H9 (cell line): ENCODE measurements at regions not wholly inside any gene's neighbourhood (a gene's known extent, or its start where the extent isn't known, plus 50 kb on each side); places are given as distances from the start of the nearest gene placed in this dataset.
A peak's percentile ranks its signal among the peaks of the same experiment; 100 is the strongest.
"Not testable (repeated sequence)": the region's sequence is repeated elsewhere in the genome, so short reads cannot be mapped to it uniquely, and the experiment has no call there.

ENCODE experiments used
- DNase-seq: peaks from one replicate; pipeline ENCODE4 v3.0.0-alpha.2; 2017
- H2AFZ ChIP-seq: one replicate; pipeline ENCODE4 v1.6.1; 2013; ENCODE audit warnings: mild to moderate bottlenecking, low read length, control low read depth, moderate library complexity
- H2AK5ac ChIP-seq: 2 replicates; pipeline ENCODE4 v1.6.1; 2013; ENCODE audit warnings: low read length, control low read depth, mixed read lengths; ENCODE audit not compliant: insufficient read length
- H2BK120ac ChIP-seq: one replicate; pipeline ENCODE4 v1.6.1; 2013; ENCODE audit warnings: low read depth, mild to moderate bottlenecking, low read length, control low read depth, inconsistent platforms; ENCODE audit not compliant: poor library complexity, severe bottlenecking
- H2BK12ac ChIP-seq: 2 replicates; pipeline ENCODE4 v1.6.1; 2013; ENCODE audit warnings: low read length, control low read depth, mixed read lengths, low read depth; ENCODE audit not compliant: insufficient read length
- H2BK15ac ChIP-seq: 2 replicates; pipeline ENCODE4 v1.6.1; 2013; ENCODE audit warnings: low read depth, low read length, control low read depth
- H2BK20ac ChIP-seq: one replicate; pipeline ENCODE4 v1.6.1; 2013; ENCODE audit warnings: low read depth, mild to moderate bottlenecking, low read length, control low read depth, inconsistent platforms; ENCODE audit not compliant: poor library complexity, severe bottlenecking
- H2BK5ac ChIP-seq: 2 replicates; pipeline ENCODE4 v1.6.1; 2013; ENCODE audit warnings: low read length, control low read depth, mixed read lengths; ENCODE audit not compliant: insufficient read length
- H3K14ac ChIP-seq: 2 replicates; pipeline ENCODE4 v1.6.1; 2013; ENCODE audit warnings: low read length, control low read depth; ENCODE audit not compliant: insufficient read depth
- H3K18ac ChIP-seq: 2 replicates; pipeline ENCODE4 v1.6.1; 2013; ENCODE audit warnings: low read depth, mild to moderate bottlenecking, mixed read lengths, low read length, control low read depth; ENCODE audit not compliant: insufficient read length
- H3K23ac ChIP-seq: 2 replicates; pipeline ENCODE4 v1.6.1; 2013; ENCODE audit warnings: low read length, control low read depth, mixed read lengths, low read depth; ENCODE audit not compliant: insufficient read length
- H3K23me2 ChIP-seq: 2 replicates; pipeline ENCODE4 v1.6.1; 2013; ENCODE audit warnings: low read depth, mild to moderate bottlenecking, mixed read lengths, low read length, control low read depth; ENCODE audit not compliant: insufficient read length, poor library complexity, severe bottlenecking
- H3K27ac ChIP-seq: 2 replicates; pipeline ENCODE4 v1.5.1; 2013; ENCODE audit warnings: low read length, control low read depth, mixed read lengths, low read depth; ENCODE audit not compliant: insufficient read length
- H3K27me3 ChIP-seq: 2 replicates; pipeline ENCODE4 v1.6.1; 2013; ENCODE audit warnings: low read length, control low read depth, inconsistent platforms; ENCODE audit not compliant: insufficient read depth
- H3K4ac ChIP-seq: 2 replicates; pipeline ENCODE4 v1.6.1; 2013; ENCODE audit warnings: low read depth, mild to moderate bottlenecking, control low read depth, inconsistent platforms, low read length, moderate library complexity
- H3K4me1 ChIP-seq: 2 replicates; pipeline ENCODE4 v1.6.1; 2013; ENCODE audit warnings: low read length, control low read depth, inconsistent platforms; ENCODE audit not compliant: insufficient read depth
- H3K4me2 ChIP-seq: 2 replicates; pipeline ENCODE4 v1.6.1; 2013; ENCODE audit warnings: low read length, control low read depth, mixed read lengths; ENCODE audit not compliant: insufficient read length, insufficient read depth
- H3K56ac ChIP-seq: 2 replicates; pipeline ENCODE4 v1.6.1; 2013; ENCODE audit warnings: low read depth, mild to moderate bottlenecking, mixed read lengths, low read length, control low read depth; ENCODE audit not compliant: insufficient read length
- H3K79me1 ChIP-seq: 2 replicates; pipeline ENCODE4 v1.6.1; 2013; ENCODE audit warnings: low read depth, mild to moderate bottlenecking, moderate library complexity, low read length, control low read depth, inconsistent platforms; ENCODE audit not compliant: insufficient read depth, poor library complexity, severe bottlenecking
- H3K79me2 ChIP-seq: 2 replicates; pipeline ENCODE4 v1.6.1; 2013; ENCODE audit warnings: low read length, control low read depth, inconsistent platforms; ENCODE audit not compliant: insufficient read depth
- H3K9ac ChIP-seq: 2 replicates; pipeline ENCODE4 v1.6.1; 2013; ENCODE audit warnings: low read length, control low read depth, mixed read lengths; ENCODE audit not compliant: insufficient read length; ENCODE audit errors: extremely low read depth
- H3K9me3 ChIP-seq: one replicate; pipeline ENCODE4 v1.6.1; 2013; ENCODE audit warnings: low read depth, low read length, inconsistent platforms; ENCODE audit not compliant: control insufficient read depth
- H3T11ph ChIP-seq: one replicate; pipeline ENCODE4 v1.6.1; 2013; ENCODE audit warnings: mild to moderate bottlenecking, low read length, control low read depth, inconsistent platforms
- H4K20me1 ChIP-seq: one replicate; pipeline ENCODE4 v1.6.1; 2013; ENCODE audit not compliant: control insufficient read depth, insufficient read length, insufficient read depth
- H4K5ac ChIP-seq: 2 replicates; pipeline ENCODE4 v1.6.1; 2013; ENCODE audit warnings: low read depth, mild to moderate bottlenecking, mixed read lengths, low read length, control low read depth; ENCODE audit not compliant: insufficient read length
- H4K8ac ChIP-seq: replicated peaks from 2 replicates; pipeline ENCODE4 v1.6.1; 2013; ENCODE audit warnings: low read length, control low read depth, mixed read lengths, low read depth; ENCODE audit not compliant: insufficient read length
- H4K91ac ChIP-seq: 2 replicates; pipeline ENCODE4 v1.6.1; 2013; ENCODE audit warnings: low read depth, mild to moderate bottlenecking, moderate library complexity, mixed read lengths, low read length, control low read depth; ENCODE audit not compliant: insufficient read length
- H3K27ac Mint-ChIP-seq, 3 experiments: 2 replicates in 2 of 3; 3 replicates in 1 of 3; pipeline ENCODE4 v1.8.0; 2020 to 2021; ENCODE audit warnings: mixed read lengths in 3 of 3, mild to moderate bottlenecking in 1 of 3, moderate library complexity in 1 of 3
- H3K27me3 Mint-ChIP-seq: 2 replicates; pipeline ENCODE4 v1.8.0; 2021; ENCODE audit warnings: low read depth, mild to moderate bottlenecking, moderate library complexity, mixed read lengths
- H3K36me3 Mint-ChIP-seq, 3 experiments: 2 replicates in 2 of 3; 3 replicates in 1 of 3; pipeline ENCODE4 v1.8.0; 2020 to 2021; ENCODE audit warnings: low read depth in 3 of 3, mixed read lengths in 3 of 3; ENCODE audit not compliant: insufficient read depth in 1 of 3
- H3K4me1 Mint-ChIP-seq, 2 experiments: 2 replicates each; pipeline ENCODE4 v1.8.0; 2020; ENCODE audit warnings: mixed read lengths in 2 of 2
- H3K4me3 Mint-ChIP-seq, 2 experiments: 2 replicates in 1 of 2; 3 replicates in 1 of 2; pipeline ENCODE4 v1.8.0; 2020 to 2021; ENCODE audit warnings: mild to moderate bottlenecking in 2 of 2, mixed read lengths in 2 of 2, moderate library complexity in 1 of 2
- H3K9me3 Mint-ChIP-seq, 2 experiments: 2 replicates in 1 of 2; 3 replicates in 1 of 2; pipeline ENCODE4 v1.8.0; 2020; ENCODE audit warnings: mild to moderate bottlenecking in 2 of 2, mixed read lengths in 2 of 2, moderate library complexity in 1 of 2
- WGBS: extraction: QIAGEN DNeasy Blood & Tissue Kit; methylation state at CpG from one replicate; pipeline ENCODE4 v1.1.7; 2013; ENCODE audit warnings: missing lambda C conversion rate, low lambda C conversion rate, mixed read lengths; ENCODE audit not compliant: insufficient read length; ENCODE audit errors: extremely low coverage; 5-methylcytosine and 5-hydroxymethylcytosine counted together
- TF ChIP-seq, protein P1 (sequence below): fragments of 200-600 bp; sonication (generic); conservative IDR thresholded peaks from 3 replicates; pipeline ENCODE4 v1.8.0; 2021; ENCODE audit warnings: antibody characterized with exemption, mild to moderate bottlenecking

DNA sequence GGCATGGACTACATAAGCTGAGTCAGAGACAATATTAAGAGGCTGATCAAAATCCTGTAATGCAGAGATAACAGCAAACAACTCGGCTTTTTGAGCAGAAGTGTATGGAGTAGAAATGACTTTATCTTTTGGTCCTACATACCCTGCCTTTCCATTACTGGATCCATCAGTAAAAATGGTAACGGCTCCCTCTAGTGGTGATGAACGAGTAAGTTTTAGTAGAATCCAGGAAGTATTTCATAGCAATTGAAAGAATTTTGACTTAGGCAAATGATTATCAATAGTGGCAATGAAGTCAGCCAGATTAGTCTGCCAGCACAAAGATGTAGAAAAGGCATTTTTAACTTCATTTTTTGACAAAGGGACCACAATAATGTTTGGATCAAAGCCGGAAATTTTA lies 190.8 kb upstream of the RAI14 start:
- H3K79me2 ChIP-seq, H3K27me3 ChIP-seq, H3K23ac ChIP-seq, H3K18ac ChIP-seq, H3K79me1 ChIP-seq, H3K23me2 ChIP-seq, H2BK12ac ChIP-seq, H3K4me3 Mint-ChIP-seq, H3K27me3 Mint-ChIP-seq, H3K4me1 Mint-ChIP-seq, H2BK20ac ChIP-seq, H3K9me3 ChIP-seq, DNase-seq, H2AFZ ChIP-seq, H4K20me1 ChIP-seq, H3K4me2 ChIP-seq, H3K27ac Mint-ChIP-seq, H3K14ac ChIP-seq, H4K5ac ChIP-seq, H3K4me1 ChIP-seq, H4K91ac ChIP-seq, H2BK120ac ChIP-seq, H3T11ph ChIP-seq, H2AK5ac ChIP-seq, H3K27ac ChIP-seq, H2BK15ac ChIP-seq, H2BK5ac ChIP-seq, H3K56ac ChIP-seq, H3K9ac ChIP-seq, H3K4ac ChIP-seq, H4K8ac ChIP-seq: not testable (repeated sequence)
- Mint-ChIP-seq H3K9me3 (peaks cover 16 to 27% of the 10 kb centered on the region in 2 experiments), H3K36me3 (peaks cover 16 to 18% (median 16%) of the 10 kb centered on the region in 3 experiments)
- TF ChIP-seq, protein P1, sequence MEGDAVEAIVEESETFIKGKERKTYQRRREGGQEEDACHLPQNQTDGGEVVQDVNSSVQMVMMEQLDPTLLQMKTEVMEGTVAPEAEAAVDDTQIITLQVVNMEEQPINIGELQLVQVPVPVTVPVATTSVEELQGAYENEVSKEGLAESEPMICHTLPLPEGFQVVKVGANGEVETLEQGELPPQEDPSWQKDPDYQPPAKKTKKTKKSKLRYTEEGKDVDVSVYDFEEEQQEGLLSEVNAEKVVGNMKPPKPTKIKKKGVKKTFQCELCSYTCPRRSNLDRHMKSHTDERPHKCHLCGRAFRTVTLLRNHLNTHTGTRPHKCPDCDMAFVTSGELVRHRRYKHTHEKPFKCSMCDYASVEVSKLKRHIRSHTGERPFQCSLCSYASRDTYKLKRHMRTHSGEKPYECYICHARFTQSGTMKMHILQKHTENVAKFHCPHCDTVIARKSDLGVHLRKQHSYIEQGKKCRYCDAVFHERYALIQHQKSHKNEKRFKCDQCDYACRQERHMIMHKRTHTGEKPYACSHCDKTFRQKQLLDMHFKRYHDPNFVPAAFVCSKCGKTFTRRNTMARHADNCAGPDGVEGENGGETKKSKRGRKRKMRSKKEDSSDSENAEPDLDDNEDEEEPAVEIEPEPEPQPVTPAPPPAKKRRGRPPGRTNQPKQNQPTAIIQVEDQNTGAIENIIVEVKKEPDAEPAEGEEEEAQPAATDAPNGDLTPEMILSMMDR = peak; percentile 42; the same call in 1 of the 3 replicates
- no CpG with 5 or more reads among the region's 4 CpGs for WGBS

DNA sequence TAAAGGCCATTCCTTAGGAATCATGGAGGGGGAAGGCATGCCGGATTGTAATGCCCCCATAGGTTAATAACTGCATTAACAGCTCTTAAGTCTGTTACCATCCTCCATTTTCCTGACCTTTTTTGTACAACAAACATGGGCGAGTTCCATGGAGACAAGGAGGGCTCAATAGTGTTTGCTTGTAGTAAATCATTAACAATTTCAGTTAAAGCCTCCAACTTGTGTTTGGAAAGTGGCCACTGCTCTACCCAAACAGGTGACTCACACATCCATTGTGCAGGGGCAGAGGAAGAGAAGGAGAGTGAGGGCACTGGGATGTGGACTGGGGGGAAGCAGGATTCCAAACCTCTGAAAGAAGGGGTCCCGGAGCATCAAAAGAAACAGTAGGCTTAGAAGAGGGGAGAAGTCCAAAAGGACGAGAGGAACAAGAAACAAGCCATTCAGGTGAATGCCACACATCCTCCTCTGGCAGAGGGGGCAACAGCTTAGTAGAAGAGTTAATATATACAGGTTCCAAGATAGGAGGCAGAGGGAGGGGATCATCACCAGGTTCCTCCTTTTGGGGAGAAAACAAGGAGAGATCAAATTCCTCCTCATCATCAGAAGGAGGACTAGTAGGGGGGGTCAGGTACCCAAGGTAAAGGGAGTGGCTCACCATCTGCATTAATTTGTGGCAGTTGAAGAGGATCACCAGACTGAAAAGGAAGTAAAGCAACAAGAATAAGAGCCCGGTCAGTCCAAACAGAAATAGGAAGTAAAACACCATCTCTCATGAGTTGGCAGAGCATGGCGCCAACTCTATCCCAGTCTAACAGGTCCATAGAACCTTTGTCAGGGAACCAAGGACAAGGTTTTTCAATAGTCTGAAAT lies 189.4 kb upstream of the RAI14 start:
- no CpG with 5 or more reads among the region's 6 CpGs for WGBS
- H2BK20ac ChIP-seq, H3K4ac ChIP-seq, H3K9ac ChIP-seq, H3K4me1 ChIP-seq, H3T11ph ChIP-seq, H3K27ac Mint-ChIP-seq, H3K9me3 ChIP-seq, H2BK15ac ChIP-seq, H4K91ac ChIP-seq, H3K23ac ChIP-seq, DNase-seq, H3K14ac ChIP-seq, H3K56ac ChIP-seq, H4K20me1 ChIP-seq, H3K27me3 ChIP-seq, H2BK120ac ChIP-seq, H2BK12ac ChIP-seq, H2AFZ ChIP-seq, H3K4me1 Mint-ChIP-seq, H2BK5ac ChIP-seq, H3K79me1 ChIP-seq, H3K23me2 ChIP-seq, H2AK5ac ChIP-seq, H3K4me2 ChIP-seq, H3K27ac ChIP-seq, H3K27me3 Mint-ChIP-seq, H4K5ac ChIP-seq, H3K36me3 Mint-ChIP-seq, H3K18ac ChIP-seq, H3K4me3 Mint-ChIP-seq, H3K79me2 ChIP-seq, H4K8ac ChIP-seq: not testable (repeated sequence)
- H3K9me3 Mint-ChIP-seq = peaks cover 11 to 16% of the 10 kb centered on the region in 2 experiments
